ENCODE measurements at regions not wholly inside any gene's neighbourhood (a gene's known extent, or its start where the extent isn't known, plus 50 kb on each side); places are given as distances from the start of the nearest gene placed in this dataset.

DNA sequence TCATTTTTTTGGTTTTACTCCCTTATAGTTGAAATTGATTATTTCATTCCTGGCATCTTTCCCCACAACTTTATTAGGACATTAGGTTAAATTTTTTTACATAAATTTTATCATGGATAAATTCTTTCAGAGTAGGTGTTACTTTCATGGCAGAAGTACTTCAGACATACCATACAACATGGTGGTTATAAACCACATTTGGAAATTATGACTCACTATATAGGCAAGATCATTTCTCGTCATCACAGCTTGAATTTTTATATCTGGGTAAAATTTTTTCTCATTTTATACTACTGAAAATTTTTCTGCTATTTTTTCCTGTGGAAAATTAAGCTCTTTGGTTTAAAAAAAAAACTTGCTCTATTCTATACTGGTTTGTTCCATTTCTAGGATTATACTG is 111.9 kb upstream of the COL5A2 start:
- peak; percentile 8 for DNase-seq (ENCODE audit: low read depth)
- H3K4me3 ChIP-seq (ENCODE audit: control insufficient read depth, low read depth, low read length) = no peak overlapping the region
- no peak for TF ChIP-seq CTCF (conservative IDR thresholded peaks at IDR 0.05; ENCODE audit: control insufficient read depth, insufficient read depth, low read depth, low read length)

GRCh38 chr2:189293164-189293563 is 113.6 kb upstream of the COL5A2 start:
- no peak overlapping the region for H3K4me3 ChIP-seq (ENCODE audit: control insufficient read depth, low read depth, low read length)
- DNase-seq (ENCODE audit: low read depth) = peak; percentile 95
- no peak for TF ChIP-seq CTCF (conservative IDR thresholded peaks at IDR 0.05; ENCODE audit: control insufficient read depth, insufficient read depth, low read depth, low read length)

DNA sequence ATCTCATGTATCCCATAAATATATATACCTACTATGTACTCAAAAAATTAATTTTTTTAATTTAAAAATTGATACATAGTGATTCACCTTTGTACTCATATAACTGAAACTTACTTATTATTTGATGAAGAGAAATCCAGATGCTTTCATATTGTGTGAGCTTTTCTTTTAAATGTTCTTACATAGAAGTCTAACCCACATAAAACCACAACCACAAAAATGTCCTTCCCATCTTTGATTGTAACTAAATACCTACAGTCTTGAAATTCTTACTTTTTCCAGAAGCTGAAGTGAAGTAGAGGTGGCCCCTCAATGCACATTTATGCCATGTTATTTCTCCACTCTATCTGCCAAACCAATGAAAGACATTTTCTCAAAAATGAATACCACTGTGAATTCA is 117.9 kb upstream of the COL5A2 start:
- peak; percentile 70 for DNase-seq (ENCODE audit: low read depth)
- no peak overlapping the region for H3K4me3 ChIP-seq (ENCODE audit: control insufficient read depth, low read depth, low read length)
- no peak for TF ChIP-seq CTCF (conservative IDR thresholded peaks at IDR 0.05; ENCODE audit: control insufficient read depth, insufficient read depth, low read depth, low read length)

DNA sequence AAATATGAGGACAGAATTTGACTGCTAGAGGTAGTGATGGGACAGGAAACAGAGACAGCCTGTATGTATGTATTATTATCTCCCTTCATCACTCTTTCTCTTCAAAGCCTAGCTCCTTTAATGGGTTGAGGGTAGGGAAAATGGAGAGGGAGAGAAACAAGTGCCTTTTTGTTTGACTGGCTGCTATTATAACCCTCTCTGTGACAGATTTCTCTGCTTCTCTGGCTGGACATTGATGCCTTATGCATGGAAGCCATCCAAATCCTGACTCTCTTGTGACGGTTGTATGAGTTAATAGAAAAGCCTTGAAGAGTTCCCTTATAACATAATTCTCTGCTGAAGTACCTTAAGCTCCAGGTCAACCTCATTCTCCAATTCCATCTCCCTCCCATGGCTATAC is 118.5 kb upstream of the COL5A2 start:
- no peak overlapping the region for H3K4me3 ChIP-seq (ENCODE audit: control insufficient read depth, low read depth, low read length)
- peak; percentile 66 for DNase-seq (ENCODE audit: low read depth)
- TF ChIP-seq CTCF (conservative IDR thresholded peaks at IDR 0.05; ENCODE audit: control insufficient read depth, insufficient read depth, low read depth, low read length) = no peak

DNA sequence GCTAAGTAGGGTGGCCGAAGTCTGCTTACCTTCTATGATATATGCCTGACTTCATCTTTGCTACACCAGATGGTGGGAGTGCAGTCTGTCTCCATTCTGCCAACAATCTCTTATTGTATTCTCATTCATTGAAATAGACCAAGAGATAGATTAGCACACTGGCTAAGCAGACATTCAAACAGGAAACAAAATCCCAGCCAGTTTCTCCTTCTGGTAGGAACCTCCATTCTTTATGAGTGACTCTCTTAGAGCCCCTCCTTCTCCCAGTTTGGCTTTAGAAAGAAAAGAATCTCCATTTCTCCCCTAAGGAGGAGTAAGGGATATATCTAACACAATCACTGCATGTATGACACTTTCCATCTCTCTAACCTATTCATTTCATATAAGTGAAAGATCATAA is 118.9 kb upstream of the COL5A2 start:
- peak; percentile 33 for DNase-seq (ENCODE audit: low read depth)
- TF ChIP-seq CTCF (conservative IDR thresholded peaks at IDR 0.05; ENCODE audit: control insufficient read depth, insufficient read depth, low read depth, low read length) = no peak
- no peak overlapping the region for H3K4me3 ChIP-seq (ENCODE audit: control insufficient read depth, low read depth, low read length)

- H3K4me3 ChIP-seq (ENCODE audit: control insufficient read depth, low read depth, low read length) = no peak overlapping the region
- TF ChIP-seq CTCF (conservative IDR thresholded peaks at IDR 0.05; ENCODE audit: control insufficient read depth, insufficient read depth, low read depth, low read length) = no peak
- DNase-seq (ENCODE audit: low read depth) = no peak
Observed at GRCh38 chr2:189299974-189300373, 120.4 kb upstream of the COL5A2 start.

GRCh38 chr2:189300916-189301315 is 121.4 kb upstream of the COL5A2 start:
- H3K4me3 ChIP-seq (ENCODE audit: control insufficient read depth, low read depth, low read length) = no peak overlapping the region
- DNase-seq (ENCODE audit: low read depth) = no peak

More at GRCh38 chr2:189300916-189301315, 121.4 kb upstream of the COL5A2 start:
- TF ChIP-seq CTCF (conservative IDR thresholded peaks at IDR 0.05; ENCODE audit: control insufficient read depth, insufficient read depth, low read depth, low read length) = no peak

All from fibroblast of mammary gland (primary cell).